ENCODE measurements at regions not wholly inside any gene's neighbourhood (a gene's known extent, or its start where the extent isn't known, plus 50 kb on each side); places are given as distances from the start of the nearest gene placed in this dataset.
A peak's percentile ranks its signal among the peaks of the same experiment; 100 is the strongest.

- ChIA-PET CTCF (no interaction called here), POLR2A (ENCODE audit: low non-redundant PET) (no interaction called here)
- DNase-seq (ENCODE audit: low spot score), result no peak
- TF ChIP-seq CTCF (conservative IDR thresholded peaks at IDR 0.05; ENCODE audit: low read depth), result no peak
- H3K27ac ChIP-seq, result no peak overlapping the region
Observed at GRCh38 chr5:89733772-89734171, 675.8 kb downstream of the CETN3 start.

- no peak; the same call in 1 of the 2 replicates for TF ChIP-seq CTCF (conservative IDR thresholded peaks at IDR 0.05; ENCODE audit: low read depth)
- POLR2A ChIA-PET (ENCODE audit: low non-redundant PET), result no interaction called here
- H3K27ac ChIP-seq, result no peak overlapping the region
- DNase-seq (ENCODE audit: low spot score), result peak; percentile 10
- CTCF ChIA-PET, result interaction anchor here (0.6 to 1.9 kb wide), 8 partner anchors 94 to 1777 kb away, joined by 3 to 5 read pairs (median 3); no protein-coding TSS in a partner anchor
Observed at GRCh38 chr5:89729623-89730301, 679.8 kb downstream of the CETN3 start.

GRCh38 chr5:89728750-89729149, 680.8 kb downstream of the CETN3 start:
- H3K27ac ChIP-seq, result no peak overlapping the region
- TF ChIP-seq CTCF (conservative IDR thresholded peaks at IDR 0.05; ENCODE audit: low read depth), result no peak
- no peak for DNase-seq (ENCODE audit: low spot score)
- ChIA-PET CTCF (interaction anchor here (0.5 to 1.9 kb wide), 4 partner anchors 42 to 536 kb away, joined by 3 to 5 read pairs (median 3); no protein-coding TSS in a partner anchor), POLR2A (ENCODE audit: low non-redundant PET) (no interaction called here)

GRCh38 chr5:89728134-89728533, 681.4 kb downstream of the CETN3 start:
- POLR2A ChIA-PET (ENCODE audit: low non-redundant PET), result no interaction called here
- no peak for DNase-seq (ENCODE audit: low spot score)
- no peak overlapping the region for H3K27ac ChIP-seq
- no peak for TF ChIP-seq CTCF (conservative IDR thresholded peaks at IDR 0.05; ENCODE audit: low read depth)
- CTCF ChIA-PET, result interaction anchor here (0.6 kb wide), 1 partner anchor 43 kb away, joined by 3 read pairs; no protein-coding TSS in a partner anchor

- ChIA-PET CTCF (no interaction called here), POLR2A (ENCODE audit: low non-redundant PET) (no interaction called here)
- H3K27ac ChIP-seq, result no peak overlapping the region
- no peak for DNase-seq (ENCODE audit: low spot score)
- no peak for TF ChIP-seq CTCF (conservative IDR thresholded peaks at IDR 0.05; ENCODE audit: low read depth)
Observed at GRCh38 chr5:89724379-89725095, 685.0 kb downstream of the CETN3 start.

GRCh38 chr5:89723907-89724306, 685.6 kb downstream of the CETN3 start:
- no peak for TF ChIP-seq CTCF (conservative IDR thresholded peaks at IDR 0.05; ENCODE audit: low read depth)
- POLR2A ChIA-PET (ENCODE audit: low non-redundant PET), result no interaction called here

More at GRCh38 chr5:89723907-89724306, 685.6 kb downstream of the CETN3 start:
- CTCF ChIA-PET, result interaction anchor here (0.5 to 0.6 kb wide), 2 partner anchors 366 to 419 kb away, joined by 3 read pairs; no protein-coding TSS in a partner anchor
- H3K27ac ChIP-seq, result no peak overlapping the region
- DNase-seq (ENCODE audit: low spot score), result no peak
